ENCODE measurements at regions not wholly inside any gene's neighbourhood (a gene's known extent, or its start where the extent isn't known, plus 50 kb on each side); places are given as distances from the start of the nearest gene placed in this dataset.

DNA sequence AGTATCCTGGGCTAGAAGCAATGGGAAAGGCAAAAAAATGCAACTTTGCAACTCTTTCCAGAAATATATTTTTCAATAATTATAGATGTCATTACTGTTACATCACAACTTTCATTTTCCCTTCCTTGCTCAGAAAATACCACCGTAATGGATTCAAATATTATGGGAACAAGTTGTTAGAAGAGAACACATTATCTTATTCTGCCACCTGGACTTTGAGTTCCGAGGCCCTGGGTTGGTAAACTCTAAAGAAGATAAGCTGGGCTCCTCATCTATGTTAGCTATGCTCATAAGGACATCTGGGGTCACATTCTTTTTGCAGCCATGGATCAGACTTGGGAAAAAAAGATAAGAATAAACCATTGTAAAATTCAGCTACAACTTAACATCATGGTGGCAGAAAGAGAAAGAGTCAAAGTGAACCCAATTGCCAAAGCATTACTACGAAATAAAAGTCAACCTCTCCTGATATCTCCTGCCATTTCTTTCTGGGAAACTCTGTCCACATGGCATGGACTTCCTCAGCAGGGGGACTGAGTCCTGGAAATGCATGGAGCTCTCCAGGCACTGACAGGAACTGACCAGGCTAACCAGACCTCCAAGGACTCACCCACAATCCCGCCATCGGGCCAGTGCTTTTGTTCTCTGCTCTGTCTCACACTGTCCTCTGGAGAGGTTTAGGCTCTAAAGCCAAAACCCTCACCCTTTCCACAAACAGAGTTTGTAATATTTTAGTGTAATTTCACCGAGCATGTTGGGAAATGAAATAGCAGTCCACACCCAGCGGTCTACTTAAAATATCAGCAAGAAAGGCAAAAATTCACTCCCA lies 499.1 kb upstream of the RUNX1 start:
- no peak overlapping the region for H3K4me3 ChIP-seq (ENCODE audit: low read depth in 2 of 2, low read length in 2 of 2)
- H3K27me3 ChIP-seq (ENCODE audit: control insufficient read depth, insufficient read depth, low read length): no peaks in the 10 kb centered on the region; the same call in 1 of the 2 replicates
- intact Hi-C loops (cut with micrococcal nuclease; ENCODE audit: unreplicated experiment) (no loop called here), in situ Hi-C loops (cut with HindIII; ENCODE audit: low pct_unique_long_range_greater_than_20kb, low sequenced_read_pairs) (no loop called here)
- ChIA-PET CTCF (no interaction called here), POLR2A (no interaction called here)
- ATAC-seq (no peak), DNase-seq (ENCODE audit: low read depth, low spot score) (no peak)
- no peak overlapping the region for H3K27ac ChIP-seq (ENCODE audit: low read length)
- no TSS peak for BruUV-seq (replicated peaks)
- H3K4me1 ChIP-seq (ENCODE audit: control insufficient read depth, insufficient read depth, low read length): no peaks in the 10 kb centered on the region
- no peaks in the 10 kb centered on the region for H3K36me3 ChIP-seq (ENCODE audit: control insufficient read depth, insufficient read depth, low read length)
- no peaks in the 10 kb centered on the region for H3K9me3 ChIP-seq (ENCODE audit: control insufficient read depth, insufficient read depth, low read depth, low read length)
- TF ChIP-seq, protein P1, sequence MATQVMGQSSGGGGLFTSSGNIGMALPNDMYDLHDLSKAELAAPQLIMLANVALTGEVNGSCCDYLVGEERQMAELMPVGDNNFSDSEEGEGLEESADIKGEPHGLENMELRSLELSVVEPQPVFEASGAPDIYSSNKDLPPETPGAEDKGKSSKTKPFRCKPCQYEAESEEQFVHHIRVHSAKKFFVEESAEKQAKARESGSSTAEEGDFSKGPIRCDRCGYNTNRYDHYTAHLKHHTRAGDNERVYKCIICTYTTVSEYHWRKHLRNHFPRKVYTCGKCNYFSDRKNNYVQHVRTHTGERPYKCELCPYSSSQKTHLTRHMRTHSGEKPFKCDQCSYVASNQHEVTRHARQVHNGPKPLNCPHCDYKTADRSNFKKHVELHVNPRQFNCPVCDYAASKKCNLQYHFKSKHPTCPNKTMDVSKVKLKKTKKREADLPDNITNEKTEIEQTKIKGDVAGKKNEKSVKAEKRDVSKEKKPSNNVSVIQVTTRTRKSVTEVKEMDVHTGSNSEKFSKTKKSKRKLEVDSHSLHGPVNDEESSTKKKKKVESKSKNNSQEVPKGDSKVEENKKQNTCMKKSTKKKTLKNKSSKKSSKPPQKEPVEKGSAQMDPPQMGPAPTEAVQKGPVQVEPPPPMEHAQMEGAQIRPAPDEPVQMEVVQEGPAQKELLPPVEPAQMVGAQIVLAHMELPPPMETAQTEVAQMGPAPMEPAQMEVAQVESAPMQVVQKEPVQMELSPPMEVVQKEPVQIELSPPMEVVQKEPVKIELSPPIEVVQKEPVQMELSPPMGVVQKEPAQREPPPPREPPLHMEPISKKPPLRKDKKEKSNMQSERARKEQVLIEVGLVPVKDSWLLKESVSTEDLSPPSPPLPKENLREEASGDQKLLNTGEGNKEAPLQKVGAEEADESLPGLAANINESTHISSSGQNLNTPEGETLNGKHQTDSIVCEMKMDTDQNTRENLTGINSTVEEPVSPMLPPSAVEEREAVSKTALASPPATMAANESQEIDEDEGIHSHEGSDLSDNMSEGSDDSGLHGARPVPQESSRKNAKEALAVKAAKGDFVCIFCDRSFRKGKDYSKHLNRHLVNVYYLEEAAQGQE (IDR thresholded peaks at IDR 0.05; ENCODE audit: insufficient read depth in 1 of 2, low read depth in 2 of 2, low read length in 1 of 2): no peak

DNA sequence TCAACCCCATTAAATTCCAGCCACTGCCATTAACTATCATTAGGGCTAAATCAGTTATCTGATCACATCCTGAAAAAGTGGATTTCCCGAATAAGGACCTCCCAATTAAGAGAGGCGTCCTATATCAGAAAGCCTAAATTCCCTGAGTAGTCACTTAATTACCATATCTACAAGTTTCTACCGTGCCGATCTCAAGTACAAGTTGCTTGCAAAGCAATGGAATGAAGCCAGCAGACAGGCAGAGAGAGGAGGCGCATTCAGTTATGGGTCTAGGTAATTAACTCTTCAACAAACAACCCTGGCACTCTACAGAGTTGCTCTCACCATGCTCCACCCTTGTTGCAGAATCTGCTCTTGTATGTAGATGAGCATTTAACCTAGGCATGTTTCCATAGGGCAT lies 494.6 kb upstream of the RUNX1 start:
- TF ChIP-seq POLR2AphosphoS5 (IDR thresholded peaks at IDR 0.05; ENCODE audit: low read depth, low read length) (no peak), TCF7L2 (IDR thresholded peaks at IDR 0.05; ENCODE audit: low read depth, low read length) (no peak), SIN3A (IDR thresholded peaks at IDR 0.05; ENCODE audit: borderline replicate concordance, insufficient read depth, low read depth, low read length) (no peak)
- TF ChIP-seq, protein P1 (IDR thresholded peaks at IDR 0.05; ENCODE audit: insufficient read depth in 1 of 2, low read depth in 2 of 2, low read length in 1 of 2): no peak
- TF ChIP-seq, protein P2, sequence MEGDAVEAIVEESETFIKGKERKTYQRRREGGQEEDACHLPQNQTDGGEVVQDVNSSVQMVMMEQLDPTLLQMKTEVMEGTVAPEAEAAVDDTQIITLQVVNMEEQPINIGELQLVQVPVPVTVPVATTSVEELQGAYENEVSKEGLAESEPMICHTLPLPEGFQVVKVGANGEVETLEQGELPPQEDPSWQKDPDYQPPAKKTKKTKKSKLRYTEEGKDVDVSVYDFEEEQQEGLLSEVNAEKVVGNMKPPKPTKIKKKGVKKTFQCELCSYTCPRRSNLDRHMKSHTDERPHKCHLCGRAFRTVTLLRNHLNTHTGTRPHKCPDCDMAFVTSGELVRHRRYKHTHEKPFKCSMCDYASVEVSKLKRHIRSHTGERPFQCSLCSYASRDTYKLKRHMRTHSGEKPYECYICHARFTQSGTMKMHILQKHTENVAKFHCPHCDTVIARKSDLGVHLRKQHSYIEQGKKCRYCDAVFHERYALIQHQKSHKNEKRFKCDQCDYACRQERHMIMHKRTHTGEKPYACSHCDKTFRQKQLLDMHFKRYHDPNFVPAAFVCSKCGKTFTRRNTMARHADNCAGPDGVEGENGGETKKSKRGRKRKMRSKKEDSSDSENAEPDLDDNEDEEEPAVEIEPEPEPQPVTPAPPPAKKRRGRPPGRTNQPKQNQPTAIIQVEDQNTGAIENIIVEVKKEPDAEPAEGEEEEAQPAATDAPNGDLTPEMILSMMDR (IDR thresholded peaks at IDR 0.05): no peak
- ChIA-PET CTCF (no interaction called here), POLR2A (no interaction called here)
- ATAC-seq (no peak), DNase-seq (ENCODE audit: low read depth, low spot score) (no peak)
- H3K4me1 ChIP-seq (ENCODE audit: control insufficient read depth, insufficient read depth, low read length): no peaks in the 10 kb centered on the region
- in situ Hi-C loops (cut with HindIII; ENCODE audit: low pct_unique_long_range_greater_than_20kb, low sequenced_read_pairs) (no loop called here), intact Hi-C loops (cut with micrococcal nuclease; ENCODE audit: unreplicated experiment) (no loop called here)
- H3K36me3 ChIP-seq (ENCODE audit: control insufficient read depth, insufficient read depth, low read length): no peaks in the 10 kb centered on the region
- no peak overlapping the region for H3K4me3 ChIP-seq (ENCODE audit: low read depth in 2 of 2, low read length in 2 of 2)
- H3K27ac ChIP-seq (ENCODE audit: low read length): no peak overlapping the region
- no peaks in the 10 kb centered on the region for H3K9me3 ChIP-seq (ENCODE audit: control insufficient read depth, insufficient read depth, low read depth, low read length)
- BruUV-seq (replicated peaks): no TSS peak
- no peaks in the 10 kb centered on the region; the same call in 1 of the 2 replicates for H3K27me3 ChIP-seq (ENCODE audit: control insufficient read depth, insufficient read depth, low read length)
